H1 (cell line): ENCODE measurements at regions not wholly inside any gene's neighbourhood (a gene's known extent, or its start where the extent isn't known, plus 50 kb on each side); places are given as distances from the start of the nearest gene placed in this dataset.

Source experiments
- CTCF ChIA-PET: fragments of 300-600 bp; sonication (Branson Sonifier 250); formaldehyde crosslinking; loops from one replicate; lab custom pipeline; 2021; ENCODE audit not compliant: partially characterized antibody; lab: Charles Lee
- POLR2A ChIA-PET: fragments of 300-600 bp; sonication (Branson Sonifier 250); formaldehyde crosslinking; loops from one replicate; lab custom pipeline; 2021; ENCODE audit warnings: inconsistent platforms; ENCODE audit not compliant: partially characterized antibody; lab: Charles Lee
- DNase-seq, 2 experiments: peaks; one replicate each; pipeline versions ENCODE4 v3.0.0 to v3.0.0-alpha.2; 2010 to 2022; ENCODE audit warnings: low spot score in 2 of 2, low read depth in 1 of 2, mixed read lengths in 1 of 2
- FAIRE-seq: peaks from 2 replicates; lab custom pipeline; 2011; peaks lifted over from hg19 to GRCh38; lab: Jason Lieb, UNC
- H2AFZ ChIP-seq: 2 replicates; pipeline ENCODE4 v1.8.1; 2012; ENCODE audit warnings: low read length, inconsistent platforms
- H2AK5ac ChIP-seq: 2 replicates; pipeline ENCODE4 v1.6.1; 2013; ENCODE audit warnings: low read depth, low read length
- H2BK120ac ChIP-seq: replicated peaks from 2 replicates; pipeline ENCODE3; 2013; ENCODE audit warnings: low read depth, low read length, inconsistent platforms
- H2BK12ac ChIP-seq: 2 replicates; pipeline ENCODE4 v1.6.1; 2013; ENCODE audit warnings: low read depth, low read length
- H2BK15ac ChIP-seq: 2 replicates; pipeline ENCODE4 v1.6.1; 2013; ENCODE audit warnings: low read length
- H2BK20ac ChIP-seq: 2 replicates; pipeline ENCODE4 v1.6.1; 2013; ENCODE audit warnings: low read length
- H2BK5ac ChIP-seq: 2 replicates; pipeline ENCODE4 v1.6.1; 2013; ENCODE audit warnings: low read depth, low read length
- H3K14ac ChIP-seq: 2 replicates; pipeline ENCODE4 v1.6.1; 2013; ENCODE audit warnings: inconsistent platforms; ENCODE audit not compliant: insufficient read length
- H3K18ac ChIP-seq: 2 replicates; pipeline ENCODE4 v1.6.1; 2013; ENCODE audit warnings: low read length; ENCODE audit errors: extremely low read depth
- H3K23ac ChIP-seq: 2 replicates; pipeline ENCODE4 v1.6.1; 2013; ENCODE audit warnings: inconsistent platforms; ENCODE audit not compliant: insufficient read length
- H3K23me2 ChIP-seq: 2 replicates; pipeline ENCODE4 v1.6.1; 2013; ENCODE audit warnings: low read depth, low read length
- H3K27ac ChIP-seq: 2 replicates; pipeline ENCODE4 v1.6.1; 2011; ENCODE audit warnings: low read depth, low read length, inconsistent platforms
- H3K27me3 ChIP-seq, 4 experiments: replicated peaks in 1 of 4; 1 replicate in 1 of 4; 2 replicates in 3 of 4; pipeline versions ENCODE4 v1.6.1 to v1.8.1; 2011 to 2013; ENCODE audit warnings: low read length in 3 of 4, mild to moderate bottlenecking in 3 of 4, inconsistent platforms in 2 of 4, mixed read lengths in 2 of 4, moderate library complexity in 1 of 4; ENCODE audit not compliant: control insufficient read depth in 3 of 4, insufficient read depth in 3 of 4; ENCODE audit errors: extremely low read depth in 1 of 4
- H3K36me3 ChIP-seq, 4 experiments: 2 replicates each; pipeline versions ENCODE4 v1.6.1 to v1.8.1; 2011 to 2013; ENCODE audit warnings: mild to moderate bottlenecking in 4 of 4, low read length in 3 of 4, moderate library complexity in 2 of 4, control low read depth in 1 of 4, inconsistent platforms in 1 of 4; ENCODE audit not compliant: insufficient read depth in 4 of 4, control insufficient read depth in 2 of 4
- H3K4ac ChIP-seq: replicated peaks from 2 replicates; pipeline ENCODE3; 2013; ENCODE audit warnings: low read length, low read depth, mixed read lengths, inconsistent platforms; ENCODE audit not compliant: insufficient read length
- H3K4me1 ChIP-seq, 4 experiments: replicated peaks in 1 of 4; 1 replicate in 1 of 4; 2 replicates in 3 of 4; pipeline versions ENCODE4 v1.6.1 to v1.8.1; 2011 to 2013; ENCODE audit warnings: low read length in 3 of 4, inconsistent platforms in 2 of 4, mixed read lengths in 1 of 4; ENCODE audit not compliant: insufficient read depth in 4 of 4, control insufficient read depth in 3 of 4
- H3K4me2 ChIP-seq, 2 experiments: 2 replicates each; pipeline versions ENCODE4 v1.6.1 to v1.8.1; 2011 to 2013; ENCODE audit warnings: low read depth in 2 of 2, low read length in 2 of 2, control low read depth in 1 of 2, inconsistent platforms in 1 of 2, mild to moderate bottlenecking in 1 of 2; ENCODE audit not compliant: insufficient read depth in 1 of 2
- H3K4me3 ChIP-seq, 4 experiments: fragments of 200-600, 300-600 bp in 1 of 4; sonication (generic), shearing (Covaris generic), sonication (Bioruptor Twin) in 1 of 4; 2 replicates each; pipeline versions ENCODE4 v1.5.1 to v1.8.1; 2011 to 2016; ENCODE audit warnings: low read length in 4 of 4, low read depth in 3 of 4, control low read depth in 2 of 4, inconsistent platforms in 2 of 4, mild to moderate bottlenecking in 2 of 4, mixed read lengths in 1 of 4, moderate library complexity in 1 of 4; ENCODE audit not compliant: insufficient read depth in 2 of 4; ENCODE audit errors: extremely low read depth in 1 of 4
- H3K56ac ChIP-seq: replicated peaks from 2 replicates; pipeline ENCODE3; 2013; ENCODE audit warnings: low read depth, mild to moderate bottlenecking, mixed read lengths, low read length, inconsistent platforms; ENCODE audit not compliant: insufficient read length
- H3K79me1 ChIP-seq: 2 replicates; pipeline ENCODE4 v1.6.1; 2013; ENCODE audit warnings: low read depth, low read length, control low read depth
- H3K79me2 ChIP-seq, 2 experiments: 2 replicates each; pipeline versions ENCODE4 v1.6.1 to v1.8.1; 2012 to 2013; ENCODE audit warnings: low read length in 2 of 2, mild to moderate bottlenecking in 2 of 2, inconsistent platforms in 1 of 2; ENCODE audit not compliant: insufficient read depth in 2 of 2, control insufficient read depth in 1 of 2
- H3K9ac ChIP-seq, 4 experiments: replicated peaks in 1 of 4; 1 replicate in 1 of 4; 2 replicates in 3 of 4; pipeline versions ENCODE4 v1.6.1 to v1.8.1; 2011 to 2013; ENCODE audit warnings: low read depth in 3 of 4, low read length in 3 of 4, control low read depth in 2 of 4, mild to moderate bottlenecking in 2 of 4, moderate library complexity in 2 of 4, inconsistent platforms in 1 of 4; ENCODE audit errors: extremely low read depth in 1 of 4
- H3K9me3 ChIP-seq, 2 experiments: 2 replicates each; pipeline versions ENCODE4 v1.6.1 to v1.8.1; 2012 to 2013; ENCODE audit warnings: mild to moderate bottlenecking in 2 of 2, moderate library complexity in 2 of 2, control low read depth in 1 of 2, inconsistent platforms in 1 of 2, low read depth in 1 of 2, low read length in 1 of 2, mixed read lengths in 1 of 2; ENCODE audit not compliant: insufficient read depth in 2 of 2
- H4K20me1 ChIP-seq, 2 experiments: replicated peaks in 1 of 2; 2 replicates each; pipeline versions ENCODE3 to v1.8.1; 2011 to 2013; ENCODE audit warnings: inconsistent platforms in 2 of 2, low read length in 2 of 2, mild to moderate bottlenecking in 1 of 2; ENCODE audit not compliant: insufficient read depth in 2 of 2, control insufficient read depth in 1 of 2
- H4K5ac ChIP-seq: 2 replicates; pipeline ENCODE4 v1.6.1; 2013; ENCODE audit warnings: low read length, low read depth, mixed read lengths, inconsistent platforms; ENCODE audit not compliant: insufficient read length
- H4K8ac ChIP-seq: 2 replicates; pipeline ENCODE4 v1.8.0; 2013; ENCODE audit warnings: mild to moderate bottlenecking, moderate library complexity, low read length, inconsistent platforms; ENCODE audit not compliant: insufficient read depth; ENCODE audit errors: extremely low read depth
- H4K91ac ChIP-seq: replicated peaks from 2 replicates; pipeline ENCODE3; 2013; ENCODE audit warnings: low read length, mixed read lengths, inconsistent platforms; ENCODE audit not compliant: insufficient read length
- CBX8 ChIP-seq: fragments of 300-800, 300-1000 bp; sonication (generic); IDR thresholded peaks from 2 replicates; pipeline ENCODE4 v1.7.1; 2016; ENCODE audit warnings: low read depth, low read length, borderline replicate concordance
- CHD7 ChIP-seq: fragments of 300-600 bp; sonication (generic); IDR thresholded peaks from 2 replicates; pipeline ENCODE4 v1.7.1; 2012; ENCODE audit warnings: low read length, moderate library complexity, mild to moderate bottlenecking, inconsistent platforms; ENCODE audit not compliant: insufficient replicate concordance

DNA sequence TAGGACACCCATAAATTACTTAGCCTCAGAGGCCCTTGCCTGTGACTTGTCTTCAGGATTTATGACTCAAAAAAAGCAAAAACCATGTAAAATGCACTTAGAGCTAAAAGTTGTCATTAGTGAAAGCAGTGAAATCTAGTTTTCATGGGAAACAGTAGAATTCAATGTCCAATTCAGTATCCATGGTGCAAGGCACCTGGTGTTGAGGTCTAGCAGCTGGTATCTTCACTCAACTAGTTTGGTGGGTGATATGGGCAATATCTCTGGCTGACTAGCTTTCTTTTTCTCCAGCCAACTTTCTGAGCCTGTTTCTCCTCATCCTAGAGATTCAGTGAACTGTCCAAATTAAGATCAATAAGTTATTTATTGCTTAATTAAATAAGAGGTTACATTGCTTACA lies 229.8 kb upstream of the NDST4 start:
- H3K79me2 ChIP-seq: no peaks in the 10 kb centered on the region
- TF ChIP-seq CHD7 (no peak), CBX8 (no peak)

More for the DNA sequence above, 229.8 kb upstream of the NDST4 start:
- H3K4ac ChIP-seq: no peak overlapping the region
- H3K9me3 ChIP-seq: no peaks in the 10 kb centered on the region
- no peak overlapping the region for H4K91ac ChIP-seq
- no peak overlapping the region for H2BK5ac ChIP-seq
- no peak overlapping the region for H2AFZ ChIP-seq
- no peaks in the 10 kb centered on the region for H4K20me1 ChIP-seq
- H3K4me3 ChIP-seq: no peak overlapping the region
- H2AK5ac ChIP-seq: no peak overlapping the region
- H4K5ac ChIP-seq: no peak overlapping the region
- H3K27me3 ChIP-seq: no peaks in the 10 kb centered on the region
- no peaks in the 10 kb centered on the region for H3K23me2 ChIP-seq
- FAIRE-seq (no peak), DNase-seq (no peak)
- H2BK120ac ChIP-seq: no peak overlapping the region
- H2BK20ac ChIP-seq: no peak overlapping the region
- H3K23ac ChIP-seq: no peak overlapping the region
- H3K4me1 ChIP-seq: no peaks in the 10 kb centered on the region
- POLR2A ChIA-PET: no interaction called here
- no peak overlapping the region for H3K14ac ChIP-seq
- H3K18ac ChIP-seq: no peak overlapping the region
- H2BK15ac ChIP-seq: no peak overlapping the region
- H3K4me2 ChIP-seq: no peak overlapping the region
- no peaks in the 10 kb centered on the region for H3K79me1 ChIP-seq
- H3K56ac ChIP-seq: no peak overlapping the region
- no peak overlapping the region for H3K9ac ChIP-seq
- H2BK12ac ChIP-seq: no peak overlapping the region
- H3K27ac ChIP-seq: no peak overlapping the region
- H4K8ac ChIP-seq: no peak overlapping the region
- CTCF ChIA-PET: no interaction called here
- H3K36me3 ChIP-seq: no peaks in the 10 kb centered on the region
